GM19395 (cell line): ENCODE measurements at regions not wholly inside any gene's neighbourhood (a gene's known extent, or its start where the extent isn't known, plus 50 kb on each side); places are given as distances from the start of the nearest gene placed in this dataset.

Experiments used
- ATAC-seq: cut with Tn5 transposase; IDR thresholded peaks from one replicate; pipeline ENCODE4 v1.9.1; 2021; ENCODE audit warnings: mild to moderate bottlenecking, moderate library complexity; ENCODE audit not compliant: unreplicated experiment

DNA sequence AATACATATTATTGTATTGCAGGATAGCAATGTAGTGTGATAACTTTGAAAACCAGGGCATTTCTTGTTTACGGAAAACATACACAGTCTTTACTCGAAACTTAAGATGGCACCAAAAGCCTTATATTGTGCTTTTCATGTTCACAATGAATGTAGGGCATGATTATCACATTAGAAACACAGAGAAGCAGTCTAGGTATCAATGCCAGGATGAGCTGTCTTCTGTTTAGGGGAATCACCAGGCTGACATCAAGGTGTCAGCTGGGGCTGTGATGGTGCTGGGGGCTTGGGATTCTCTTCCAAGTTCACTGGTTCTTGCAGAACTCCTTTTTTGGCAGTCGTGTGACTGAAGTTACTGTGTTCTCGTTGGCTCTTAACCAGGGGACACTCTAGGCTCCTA, 1067.3 kb downstream of the FLRT2 start:
- no peak for ATAC-seq

DNA sequence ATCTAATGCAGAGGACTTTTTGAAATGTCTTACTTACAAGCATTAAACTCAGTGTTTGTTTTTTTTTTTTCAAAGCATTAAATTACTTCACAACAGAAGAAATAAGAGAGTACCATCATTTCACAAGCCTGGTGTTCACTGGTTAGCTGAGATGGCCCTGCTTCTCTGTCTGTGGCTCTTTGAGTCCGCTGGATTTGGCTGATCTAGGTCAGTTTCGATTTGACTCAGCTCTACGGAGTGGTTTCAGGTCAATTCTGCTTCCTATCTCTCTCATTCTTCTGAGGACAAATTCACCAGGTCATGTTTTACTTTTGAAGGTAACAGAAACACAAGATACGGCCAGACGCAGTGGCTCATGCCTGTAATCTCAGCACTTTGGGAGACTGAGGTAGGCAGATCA, 1066.1 kb downstream of the FLRT2 start:
- no peak for ATAC-seq

DNA sequence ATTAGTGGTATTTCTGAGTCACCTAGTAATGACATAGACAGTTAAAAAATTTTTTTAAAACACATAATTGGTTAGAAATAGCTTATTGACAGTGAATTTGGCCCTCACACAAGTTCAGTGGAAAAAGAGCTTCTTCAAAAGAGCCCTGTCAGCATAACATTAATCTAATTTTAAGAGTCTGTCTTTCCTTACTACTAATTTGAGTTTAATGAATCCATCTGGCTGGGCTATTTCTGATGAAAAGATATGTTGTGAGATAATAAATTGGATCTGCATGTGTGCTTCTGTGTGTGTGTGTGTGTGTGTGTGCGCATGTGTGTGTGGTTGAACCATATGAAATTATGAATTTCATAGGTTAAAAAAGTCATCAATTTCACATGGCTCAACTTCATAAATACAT, 1045.2 kb downstream of the FLRT2 start:
- no peak for ATAC-seq

DNA sequence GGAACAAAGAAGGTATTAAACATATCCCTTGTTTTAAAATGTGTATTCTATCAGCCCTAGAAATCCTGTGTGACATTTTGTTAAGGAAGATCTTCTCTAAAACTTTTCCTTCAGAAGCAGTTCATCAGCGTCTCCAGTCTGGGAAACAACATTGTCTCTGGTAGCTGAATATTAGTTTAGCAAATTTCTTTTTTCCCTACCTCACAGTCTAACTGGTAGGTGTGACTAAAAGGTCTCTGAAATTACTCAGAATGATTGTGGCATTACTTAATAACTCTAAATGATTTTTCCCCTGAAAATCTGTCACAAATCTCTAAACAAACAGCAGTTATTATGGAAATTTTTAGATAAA, 1044.8 kb downstream of the FLRT2 start:
- no peak for ATAC-seq

DNA sequence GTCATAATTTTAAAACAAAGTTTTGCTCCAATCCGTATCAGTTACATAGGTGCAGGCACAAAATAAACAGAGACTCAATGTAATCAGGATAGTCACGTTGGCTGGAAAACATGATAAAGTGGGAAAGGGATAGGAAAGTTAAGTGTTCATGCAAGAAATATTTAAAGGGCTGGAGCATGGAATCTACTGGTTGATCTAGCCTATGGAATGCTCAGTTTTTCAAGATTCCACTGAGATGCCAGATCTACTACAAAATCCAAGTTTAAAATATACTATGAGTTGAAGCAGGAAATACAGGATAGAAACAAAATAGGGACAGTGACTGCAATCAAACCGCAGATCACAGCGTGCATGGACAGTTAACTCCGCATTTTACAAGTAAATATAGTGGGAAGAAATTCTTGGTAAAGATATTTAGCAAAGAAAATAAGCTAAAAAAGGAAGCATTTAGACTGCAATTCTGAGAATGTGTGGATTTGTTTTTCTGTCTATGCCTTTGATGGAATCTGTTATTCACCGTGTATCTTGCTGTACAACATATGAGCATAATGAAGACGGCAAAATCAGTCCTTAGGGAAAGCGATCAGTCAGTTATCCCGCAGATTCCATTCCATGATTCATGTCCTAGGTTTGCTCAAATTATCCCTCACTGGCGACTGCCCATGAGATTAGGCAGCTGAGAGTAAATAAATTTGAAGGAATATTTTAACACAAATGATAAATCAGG, 1044.3 kb downstream of the FLRT2 start:
- no peak for ATAC-seq

DNA sequence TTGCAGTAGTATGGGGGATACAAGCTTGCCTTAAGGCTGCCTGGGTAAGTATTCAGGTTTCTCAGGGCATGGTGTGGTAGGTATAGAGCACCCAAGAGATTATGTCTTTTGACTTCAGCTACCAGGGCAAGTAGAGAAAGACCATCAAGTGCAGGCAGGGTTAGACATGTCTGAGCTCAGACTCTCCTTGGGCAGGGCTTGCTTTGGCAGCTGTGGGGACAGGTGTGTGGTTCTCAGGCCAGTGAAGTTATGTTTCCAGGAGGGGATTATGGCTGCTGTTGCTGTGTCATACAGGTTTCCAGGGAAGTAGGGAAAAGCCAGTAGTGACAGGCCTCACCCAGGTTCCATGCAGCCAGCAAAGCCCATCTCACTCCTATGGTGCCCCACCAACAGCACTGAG, 1040.4 kb downstream of the FLRT2 start:
- ATAC-seq = no peak

DNA sequence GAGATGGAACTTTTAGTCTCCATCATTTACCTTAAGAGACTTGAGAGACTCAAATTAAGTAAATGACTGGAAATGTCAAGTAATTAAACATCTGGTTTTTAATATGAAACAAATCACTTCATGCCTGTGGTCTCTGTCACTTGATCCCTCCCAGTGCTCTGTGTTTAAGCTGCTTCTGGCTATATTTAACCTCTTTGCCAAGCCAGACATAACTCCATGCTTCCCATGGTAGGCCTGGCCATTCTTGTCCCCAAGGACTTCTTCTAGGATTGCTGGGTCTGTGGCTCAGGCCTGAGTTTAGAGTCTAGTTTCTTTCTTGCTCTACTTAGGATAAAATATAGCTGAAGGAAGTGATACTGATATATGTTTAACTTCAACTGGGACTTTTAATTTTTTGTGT, 1013.6 kb downstream of the FLRT2 start:
- no peak for ATAC-seq

DNA sequence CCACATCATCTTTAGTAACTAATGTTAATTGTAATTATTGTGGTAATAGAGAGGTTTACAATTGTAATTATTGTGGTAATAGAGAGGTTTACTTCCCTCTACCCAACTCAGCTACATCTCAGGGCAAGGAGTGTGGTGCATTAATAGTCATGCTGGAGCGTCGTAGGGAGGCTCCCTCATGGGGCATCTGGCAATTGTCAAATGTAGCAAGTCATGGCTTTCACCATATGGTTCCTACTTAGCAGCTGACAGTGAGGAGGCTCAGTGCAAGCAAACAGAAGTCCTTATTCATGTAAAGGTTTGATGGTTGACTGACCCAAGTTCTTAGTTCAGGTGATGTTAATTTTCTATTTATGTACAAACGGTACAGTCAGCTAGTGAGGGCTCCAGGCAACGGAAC, 1012.0 kb downstream of the FLRT2 start:
- no peak for ATAC-seq

DNA sequence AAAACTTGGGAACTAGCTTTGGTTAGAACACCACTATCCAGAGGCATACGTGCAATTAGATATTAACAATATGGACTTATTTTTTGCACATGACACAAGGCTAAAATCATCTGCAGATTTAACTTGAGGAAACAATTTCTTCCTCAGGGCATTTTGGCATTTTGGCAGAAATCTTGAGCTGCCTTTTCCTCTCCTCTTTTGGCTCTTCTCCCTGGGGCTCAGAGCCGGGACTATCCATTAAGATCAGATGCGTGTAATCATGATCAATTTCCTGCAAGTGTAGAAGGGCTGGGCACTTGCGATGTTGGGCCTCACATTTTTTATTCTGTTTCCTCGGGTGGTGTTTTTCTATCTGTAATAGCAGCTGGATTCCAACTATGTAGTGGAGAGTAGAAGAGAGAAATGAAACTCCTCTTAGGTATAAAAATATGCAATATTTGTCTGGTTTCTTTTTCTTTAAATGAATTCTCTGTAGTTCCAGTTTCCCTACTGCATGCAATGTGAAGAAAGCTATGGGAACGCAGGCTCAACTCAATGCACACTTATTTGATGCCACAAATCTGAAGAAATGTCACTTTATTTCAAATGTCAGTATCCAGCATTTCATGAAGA, 1010.8 kb downstream of the FLRT2 start:
- ATAC-seq = no peak

DNA sequence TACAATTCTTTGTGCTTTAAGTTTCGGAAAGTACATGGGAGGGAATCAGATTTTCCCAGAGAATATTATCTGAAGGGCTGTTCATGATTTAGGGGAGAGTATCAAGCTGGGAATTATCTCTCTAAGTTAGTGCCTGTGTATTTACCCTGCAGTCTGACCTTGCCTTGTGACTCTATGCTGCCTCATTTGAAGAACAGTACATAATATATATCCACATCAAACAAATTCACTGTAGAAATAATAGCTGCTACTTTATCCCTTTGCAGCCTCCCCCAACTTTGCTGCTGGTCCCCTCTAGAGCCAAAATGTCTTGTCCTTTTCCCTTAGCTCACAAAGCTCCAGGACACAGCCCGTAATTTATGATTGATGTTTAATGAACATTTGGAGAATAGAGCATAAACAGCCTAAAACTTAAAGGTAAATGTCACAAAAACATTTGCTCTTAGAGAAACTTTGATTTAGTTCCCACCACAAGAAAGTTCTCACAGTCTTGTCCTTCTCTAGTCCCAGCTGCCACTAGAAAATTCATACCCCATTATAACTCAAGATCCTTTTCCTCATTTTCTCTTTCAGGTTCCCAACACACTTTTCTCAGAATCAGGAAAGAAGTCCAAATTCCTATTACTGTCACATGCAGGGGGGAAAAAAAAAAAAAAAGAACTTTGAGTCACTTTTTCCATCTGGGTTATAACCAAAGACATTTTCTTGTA, 1009.6 kb downstream of the FLRT2 start:
- ATAC-seq = no peak

DNA sequence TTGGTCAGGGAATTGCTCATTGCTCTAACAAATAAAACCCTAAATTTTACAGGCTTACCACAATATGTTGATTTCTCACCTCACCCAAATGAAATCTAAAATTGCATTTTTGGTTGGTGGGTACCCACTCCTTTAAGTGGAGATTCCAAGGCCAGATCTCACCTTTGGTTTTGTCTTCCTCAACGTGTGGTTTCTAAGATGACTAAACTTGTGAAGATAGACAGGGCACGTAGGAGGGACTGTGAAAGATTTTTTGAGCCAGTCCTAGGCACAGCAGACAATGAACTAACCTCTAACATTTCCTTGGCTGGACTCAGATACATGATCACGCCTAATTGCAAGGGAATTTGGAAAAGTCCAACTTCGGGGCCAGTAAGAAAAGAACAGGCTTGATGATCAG, 1003.9 kb downstream of the FLRT2 start:
- ATAC-seq = no peak

DNA sequence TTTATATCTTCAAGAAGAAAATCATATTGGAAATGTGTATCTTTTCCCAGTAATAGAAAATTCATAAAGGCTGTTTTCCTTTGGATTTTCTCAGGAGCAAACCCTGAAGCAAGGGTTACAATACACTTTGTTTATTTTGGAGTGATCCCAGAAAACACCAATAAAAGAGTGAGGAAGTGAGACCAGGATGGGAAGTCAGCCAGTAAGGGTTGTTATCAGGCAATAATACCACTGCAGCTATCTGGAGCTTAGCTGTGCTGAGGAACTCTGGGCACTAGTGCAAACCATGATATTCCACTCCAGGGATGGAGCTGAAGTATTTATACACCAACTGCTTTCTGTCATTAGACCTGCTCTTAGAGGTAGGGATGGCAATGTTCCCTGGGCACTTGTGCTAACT, 1002.3 kb downstream of the FLRT2 start:
- no peak for ATAC-seq

DNA sequence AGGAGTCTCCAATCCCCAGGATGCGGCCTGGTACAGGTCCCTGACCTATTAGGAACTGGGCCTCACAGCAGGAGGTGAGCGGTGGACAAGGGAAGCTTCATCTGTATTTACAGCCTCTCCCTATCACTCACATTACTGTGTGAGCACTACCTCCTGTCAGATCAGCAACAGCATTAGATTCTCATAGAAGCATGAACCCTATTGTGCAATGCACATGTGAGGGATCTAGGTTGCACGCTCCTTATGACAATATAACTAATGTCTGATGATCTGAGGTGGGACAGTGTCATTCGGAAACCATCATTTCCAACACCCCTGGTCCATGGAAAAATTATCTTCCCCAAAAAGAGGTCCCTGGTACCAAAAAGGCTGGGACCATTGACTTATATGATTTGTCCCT, 1000.5 kb downstream of the FLRT2 start:
- ATAC-seq = no peak

DNA sequence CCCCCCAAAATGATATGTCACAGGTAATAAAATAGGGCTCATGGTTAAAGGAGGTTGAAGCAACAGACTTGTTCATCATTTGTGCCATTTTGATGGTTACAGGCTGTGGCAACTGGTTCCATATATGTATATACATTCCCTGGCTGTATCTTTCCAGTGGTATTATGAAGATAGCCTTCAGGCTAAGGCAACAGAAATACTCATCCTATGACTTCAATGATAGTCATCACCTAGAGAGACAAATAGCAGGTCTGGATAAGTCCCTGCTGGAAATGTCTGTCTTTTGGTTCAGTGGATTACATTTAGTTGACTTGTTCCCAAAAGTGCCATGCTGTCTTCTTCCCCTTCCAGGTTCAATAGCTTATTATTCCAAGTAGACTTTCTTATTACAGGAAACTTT, 997.4 kb downstream of the FLRT2 start:
- ATAC-seq = no peak

DNA sequence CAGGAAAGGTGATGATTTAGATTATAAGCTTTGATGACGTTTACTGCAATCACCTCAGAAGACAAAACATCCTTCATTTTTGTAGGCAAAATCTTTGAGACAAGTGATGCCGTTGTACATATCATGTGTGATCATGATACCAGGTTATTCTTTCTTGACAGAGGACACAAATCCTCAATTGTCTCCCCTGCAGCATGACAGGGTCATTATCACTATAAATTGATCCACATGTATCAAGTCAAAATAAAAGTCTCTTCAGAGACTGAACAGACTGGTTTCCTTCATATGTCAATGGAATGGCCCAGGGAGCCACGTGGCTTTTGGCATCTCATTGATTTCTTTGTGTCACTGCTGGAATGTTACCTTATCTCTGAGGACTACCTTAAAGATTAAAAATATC, 995.7 kb downstream of the FLRT2 start:
- ATAC-seq = no peak

DNA sequence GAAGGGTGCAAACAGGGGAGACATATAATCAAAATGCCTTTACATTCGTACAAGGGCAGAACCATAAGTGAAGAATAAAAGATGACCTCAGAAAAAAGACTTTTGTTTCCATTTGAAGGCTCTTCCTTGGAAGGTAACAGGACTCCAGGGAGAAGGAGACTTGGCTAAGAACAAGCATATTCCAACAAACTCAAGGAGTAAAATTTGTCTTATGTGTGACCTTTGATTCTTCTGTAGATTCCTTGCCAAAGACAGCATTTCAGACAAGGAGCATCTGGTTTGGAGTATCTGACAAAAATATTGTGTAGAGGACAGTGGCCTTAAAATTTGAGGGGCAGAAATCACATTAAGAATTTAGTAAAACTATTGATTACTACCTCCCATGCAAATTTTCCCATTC, 991.9 kb downstream of the FLRT2 start:
- no peak for ATAC-seq

DNA sequence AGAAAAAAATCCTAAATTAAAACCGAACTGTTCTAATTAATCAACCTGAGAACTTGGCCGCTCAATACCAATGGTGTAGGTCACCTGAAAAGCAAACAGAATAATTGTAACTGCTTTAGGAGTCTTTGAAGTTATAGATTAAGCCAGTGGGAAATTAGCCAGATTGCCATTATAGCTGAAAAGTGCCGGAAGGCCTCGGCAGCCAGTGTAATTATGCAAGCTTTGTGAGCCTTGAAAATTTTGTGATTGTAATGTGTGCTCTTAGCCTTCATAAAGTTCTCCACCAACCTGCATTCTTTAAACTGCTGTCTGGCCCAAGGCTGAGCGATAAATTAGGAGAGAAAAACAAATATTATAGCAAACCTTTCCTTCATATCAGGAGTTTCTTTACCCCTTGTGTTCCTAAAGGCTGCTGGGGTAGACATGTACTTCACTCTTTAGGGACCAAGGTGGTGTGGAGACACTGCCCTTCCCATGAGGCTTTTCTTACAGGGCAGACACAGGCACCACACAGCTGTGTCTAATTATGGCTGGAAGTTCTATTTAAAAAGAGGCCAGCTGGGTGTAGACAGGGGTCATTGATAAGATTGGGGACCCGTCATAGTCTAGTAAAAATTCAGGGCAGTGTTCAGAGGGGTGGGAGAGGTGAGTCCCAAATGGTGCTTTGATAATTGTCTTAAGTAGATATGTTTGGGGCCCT, 991.2 kb downstream of the FLRT2 start:
- ATAC-seq = no peak

DNA sequence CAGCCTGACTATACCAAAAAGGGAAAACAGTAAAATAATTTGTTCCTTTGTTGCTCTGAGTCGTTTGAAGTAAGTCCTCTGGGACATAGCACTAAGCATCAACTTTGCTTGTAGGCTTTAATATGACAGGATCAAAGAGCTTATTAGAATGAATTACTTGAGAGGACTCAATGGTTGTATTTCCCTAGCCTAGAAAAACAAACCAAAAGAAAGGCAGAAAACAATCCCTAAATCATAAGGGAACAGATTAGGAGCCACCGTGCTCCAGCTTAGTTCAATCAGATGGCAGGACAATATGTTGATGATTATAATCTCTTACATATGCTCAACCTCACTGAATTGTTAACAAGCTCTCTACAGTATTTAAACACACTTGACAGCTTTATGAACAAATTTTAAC, 988.4 kb downstream of the FLRT2 start:
- ATAC-seq = no peak

DNA sequence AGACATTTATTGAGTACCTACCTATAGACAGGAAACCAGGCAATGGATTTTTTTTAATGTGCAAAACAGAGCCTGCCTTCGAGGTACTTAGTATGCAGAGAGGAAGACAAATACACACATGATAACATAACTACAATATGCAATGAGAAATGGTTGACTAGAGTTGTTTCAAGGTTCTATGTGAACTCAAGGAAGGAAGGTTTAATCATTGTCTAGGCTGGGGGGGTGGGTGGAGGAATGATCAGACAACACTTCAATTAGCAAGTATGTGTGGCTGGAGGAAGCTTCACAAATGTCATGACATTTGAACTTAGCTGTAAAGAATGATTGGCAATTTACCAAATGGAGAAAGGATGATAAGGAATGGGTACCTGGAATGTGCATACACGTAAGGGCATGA, 985.3 kb downstream of the FLRT2 start:
- ATAC-seq = no peak

DNA sequence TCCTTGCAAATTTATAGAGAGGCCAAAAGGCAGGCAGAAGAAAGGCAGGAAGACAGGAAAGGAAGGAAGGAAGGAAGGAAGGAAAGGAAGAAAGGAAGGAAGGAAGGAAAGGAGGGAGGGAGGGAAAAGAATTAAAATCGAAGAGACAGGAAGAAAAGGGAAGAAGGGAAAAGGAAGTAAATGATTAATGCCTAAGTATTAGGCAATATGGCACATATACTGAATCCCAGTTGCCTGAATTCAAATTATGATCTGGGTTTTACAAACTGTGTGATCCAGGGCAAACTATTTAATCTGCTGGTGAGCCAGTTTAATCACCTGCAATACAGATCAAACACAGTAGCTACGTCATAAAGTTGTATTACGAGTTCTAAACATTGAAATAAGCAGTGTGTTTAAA, 983.6 kb downstream of the FLRT2 start:
- no peak for ATAC-seq

DNA sequence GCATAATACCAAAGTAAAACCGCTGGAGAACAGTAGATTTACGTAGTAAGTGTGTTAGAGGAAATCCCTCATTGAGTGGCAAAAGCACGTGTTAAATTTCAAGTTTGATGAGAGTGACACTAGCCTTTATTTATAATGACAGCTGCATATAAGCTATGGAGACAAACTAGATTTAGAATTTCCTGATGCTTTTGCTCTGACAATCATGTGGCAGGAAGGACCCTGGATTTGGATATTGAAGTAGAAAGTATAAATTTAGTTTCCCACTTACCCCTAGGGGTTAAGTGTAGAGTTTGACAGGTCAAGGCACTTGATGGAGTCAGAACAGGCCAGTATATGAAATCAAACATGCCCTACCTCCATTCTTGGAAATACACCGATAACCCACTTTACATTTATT, 983.1 kb downstream of the FLRT2 start:
- ATAC-seq = no peak

DNA sequence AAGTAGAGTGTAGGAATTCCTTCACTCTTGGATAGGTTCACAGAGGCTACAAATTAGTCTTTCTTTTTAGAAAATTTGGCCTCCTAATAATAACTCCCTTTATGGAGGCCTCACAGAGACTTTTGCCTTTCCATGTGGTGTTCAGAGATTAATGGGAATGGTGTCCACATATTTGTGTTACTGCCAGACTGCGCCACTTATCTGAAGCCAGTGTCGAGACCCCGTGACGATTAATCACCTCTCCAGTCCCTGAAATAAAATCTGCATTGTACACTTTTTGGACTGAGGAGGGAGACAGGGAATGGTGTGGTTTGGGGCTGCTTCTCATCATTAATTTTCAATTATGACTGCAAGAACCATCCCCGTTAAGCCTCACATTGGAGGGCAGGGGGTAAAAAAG, 980.5 kb downstream of the FLRT2 start:
- no peak for ATAC-seq
